CMK (cell line): ENCODE measurements at regions not wholly inside any gene's neighbourhood (a gene's known extent, or its start where the extent isn't known, plus 50 kb on each side); places are given as distances from the start of the nearest gene placed in this dataset.

ENCODE experiments used
- DNase-seq: peaks from one replicate; pipeline ENCODE4 v3.0.0-alpha.2; 2010; ENCODE audit warnings: low read depth

DNA sequence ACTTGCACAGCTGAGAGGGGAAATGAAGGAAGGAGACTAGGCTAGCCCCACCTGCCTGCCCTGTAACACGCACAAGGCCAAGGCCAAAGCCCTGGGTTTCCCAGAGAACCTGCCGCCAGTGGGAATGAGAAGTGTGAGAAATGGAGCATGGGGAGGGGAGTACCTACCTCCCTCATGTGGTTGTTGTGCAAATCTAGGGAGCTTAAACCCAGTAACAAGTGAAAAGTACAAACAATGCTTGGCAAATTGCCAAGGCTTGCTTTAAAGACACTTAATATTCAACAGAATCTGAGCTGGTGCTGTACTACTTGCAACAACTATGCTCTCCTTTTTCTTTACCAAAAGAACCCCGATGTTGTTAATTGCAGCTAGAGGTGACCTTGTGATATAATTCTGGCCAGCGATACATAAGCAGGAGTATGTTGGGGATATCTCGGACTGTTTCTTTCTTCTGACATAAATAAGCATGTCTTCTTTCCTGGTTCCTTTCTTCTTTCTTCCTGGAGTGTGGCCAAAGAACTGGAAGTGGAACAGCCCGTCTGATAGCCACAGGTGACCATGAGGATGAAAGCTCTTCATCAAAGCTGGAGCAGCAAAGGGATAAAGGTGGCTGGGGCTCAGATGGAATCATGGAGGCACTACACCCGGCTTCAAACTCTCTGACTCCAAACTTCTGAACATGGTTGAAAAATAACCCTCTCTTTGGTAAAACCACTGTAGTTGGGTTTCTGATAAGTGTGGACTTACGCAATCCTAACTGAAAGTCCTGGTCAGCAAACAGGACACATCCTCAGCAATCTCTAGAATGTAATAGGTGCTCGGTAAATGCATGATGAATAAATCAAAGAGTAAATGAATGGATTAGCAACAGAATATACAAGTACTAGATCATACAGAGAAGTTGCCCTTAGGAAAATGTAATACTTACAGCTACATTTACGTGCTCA, 207.9 kb downstream of the NUAK1 start:
- no peak for DNase-seq

DNA sequence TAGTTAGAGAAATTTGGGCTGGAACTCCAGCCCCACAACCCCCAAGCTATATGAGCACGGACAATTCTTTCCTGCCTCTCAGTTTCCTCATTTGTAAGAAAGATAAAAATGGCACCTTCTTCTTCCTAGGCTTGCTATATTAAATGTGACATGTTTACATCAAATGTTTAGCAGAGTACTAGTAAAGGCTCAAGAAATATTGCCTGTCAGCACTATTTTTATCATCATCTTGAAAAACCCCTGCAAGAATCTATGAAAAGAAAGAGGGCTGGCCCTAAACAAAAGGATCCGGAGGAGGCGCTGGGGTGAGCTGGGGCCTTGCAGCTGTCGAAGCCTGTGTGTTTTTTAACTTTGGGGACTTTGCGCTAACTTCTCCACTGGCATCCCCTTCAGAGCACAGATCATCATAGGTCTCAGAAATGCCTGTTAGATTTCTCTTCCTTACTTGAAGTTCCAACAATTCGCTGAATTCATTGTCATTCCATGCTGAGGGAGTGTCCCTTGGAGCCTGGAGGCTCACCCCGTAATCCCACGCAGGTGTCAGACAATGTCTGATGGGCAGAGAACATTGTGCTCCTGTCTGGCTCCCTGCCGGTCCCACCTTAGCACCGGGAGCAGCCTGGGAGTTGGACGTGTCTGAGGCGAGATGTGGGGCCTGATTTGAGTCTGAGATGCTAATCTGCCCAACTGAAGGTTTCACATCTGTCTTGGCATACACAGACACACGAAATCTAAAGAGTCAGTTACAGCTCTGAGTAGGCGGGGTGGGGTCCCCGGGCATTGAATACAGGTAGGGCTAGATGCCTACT, 206.8 kb downstream of the NUAK1 start:
- no peak for DNase-seq

DNA sequence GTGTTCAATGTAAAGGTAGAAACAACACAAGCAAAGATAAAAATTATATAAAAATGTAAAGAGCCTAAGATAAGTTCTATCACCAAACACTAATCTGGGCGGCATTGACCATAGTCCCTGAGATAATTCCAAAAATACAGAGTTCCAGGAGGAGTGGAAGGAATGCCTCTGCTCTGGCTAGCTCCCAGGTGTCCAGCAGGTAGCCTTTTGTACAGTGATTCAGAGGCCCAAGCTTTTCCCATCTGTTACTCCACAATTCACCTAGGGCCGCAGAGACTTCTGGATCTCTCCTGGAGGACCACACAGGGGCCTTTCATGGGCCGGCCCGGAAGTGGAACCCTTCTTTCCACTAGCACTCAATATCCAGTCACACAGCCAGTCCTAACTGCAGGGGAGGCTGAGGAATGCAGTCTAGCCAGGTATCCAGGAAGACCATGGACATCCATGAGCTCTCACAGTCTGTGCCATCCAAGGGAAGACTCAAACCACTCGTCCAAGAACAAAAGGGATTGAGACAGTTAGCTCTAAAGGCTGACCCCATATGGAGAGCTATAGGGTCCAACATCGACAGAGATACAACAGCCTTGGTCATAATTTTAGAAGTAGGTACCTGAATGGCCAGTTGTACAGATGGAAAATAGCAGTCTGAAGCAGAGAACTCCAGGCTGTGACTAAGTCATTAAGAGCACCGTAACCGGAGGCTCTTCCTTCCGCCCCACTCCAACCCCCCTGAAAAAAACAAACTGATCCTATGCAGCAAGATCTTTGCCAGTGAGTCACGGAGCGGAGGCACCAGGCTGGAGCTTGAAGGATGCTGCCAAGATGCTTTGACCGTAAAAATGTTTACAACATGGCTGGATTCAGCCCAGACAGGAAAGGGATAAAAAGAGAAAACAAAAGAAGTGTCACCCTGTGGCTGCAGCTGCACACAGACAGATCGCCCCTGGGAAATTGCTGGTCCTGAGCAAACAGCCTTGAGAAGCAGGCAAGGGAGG, 204.8 kb downstream of the NUAK1 start:
- DNase-seq: no peak

DNA sequence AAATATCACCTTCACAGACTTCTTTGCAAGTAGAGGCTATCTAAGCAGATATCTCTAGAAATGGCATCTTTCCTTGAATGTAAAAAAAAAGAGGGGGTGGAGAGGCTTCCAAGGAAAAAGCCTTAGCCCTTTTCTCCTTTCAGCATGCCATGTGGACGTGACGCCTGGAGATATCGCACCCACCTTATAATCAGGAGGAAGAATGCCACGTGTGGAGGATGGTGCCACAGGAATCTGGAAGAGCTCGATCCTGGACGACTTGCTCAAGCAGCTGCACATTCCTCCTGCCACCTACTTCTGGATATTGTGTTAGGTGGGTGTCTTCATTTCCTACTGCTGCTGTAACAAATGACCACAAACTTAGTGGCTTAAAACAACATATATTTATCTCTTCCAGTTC, 203.6 kb downstream of the NUAK1 start:
- DNase-seq: no peak

DNA sequence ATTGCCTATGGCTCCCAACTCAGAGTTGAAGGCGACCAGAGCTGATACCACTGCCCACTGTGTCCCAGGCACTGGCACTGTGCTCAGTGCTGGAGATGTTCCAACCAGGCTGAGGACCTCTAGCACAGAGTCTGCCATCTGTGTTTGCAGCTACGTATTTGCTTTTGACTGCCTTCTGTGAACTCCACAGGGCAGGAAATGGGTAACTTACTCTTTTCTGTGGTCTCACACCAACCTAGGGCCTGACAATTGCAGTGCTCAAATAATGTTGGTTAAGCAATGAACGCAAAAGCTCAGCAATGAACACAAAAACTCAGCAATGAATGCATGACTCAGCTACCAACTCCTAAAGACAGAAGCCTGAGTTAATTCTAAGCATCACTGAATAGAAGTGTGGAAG, 202.8 kb downstream of the NUAK1 start:
- no peak for DNase-seq

DNA sequence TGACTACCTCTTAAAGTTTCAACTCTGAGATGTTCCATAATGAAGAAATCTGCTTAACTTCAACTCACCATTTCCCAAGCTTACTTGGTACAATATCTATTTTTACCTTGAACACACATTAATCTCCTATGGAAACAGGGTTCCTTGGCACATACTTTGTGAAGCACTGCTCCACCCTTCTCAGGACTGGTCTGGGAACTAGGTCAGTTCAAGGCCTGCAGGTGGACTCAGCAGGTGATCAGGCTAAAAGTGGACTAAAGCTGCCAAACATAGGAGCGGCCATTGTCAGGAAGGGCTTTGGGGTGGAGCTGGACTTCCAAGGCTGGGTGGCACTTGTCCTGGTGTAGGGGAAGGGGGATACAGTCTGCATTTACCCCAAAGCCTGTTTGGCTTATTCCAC, 202.3 kb downstream of the NUAK1 start:
- DNase-seq: no peak

DNA sequence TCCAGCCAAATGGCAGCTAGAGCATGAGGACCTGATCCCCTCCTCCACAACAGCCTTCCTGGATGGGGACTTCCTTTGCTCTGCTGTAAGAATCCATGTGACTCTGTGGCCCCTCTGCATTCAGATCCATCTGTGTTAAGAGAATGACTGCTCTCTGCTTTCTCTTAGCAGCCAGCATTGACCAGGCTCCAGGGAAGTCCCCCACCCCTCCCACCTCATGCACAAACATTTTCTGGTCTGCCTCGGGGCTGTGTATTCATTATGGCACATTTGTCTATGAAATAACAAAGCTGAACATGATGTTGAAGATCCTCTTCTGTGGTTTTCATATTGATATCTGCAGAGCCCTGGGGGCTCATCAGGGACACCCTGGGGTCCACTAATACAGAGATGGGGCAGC, 201.7 kb downstream of the NUAK1 start:
- DNase-seq: no peak

DNA sequence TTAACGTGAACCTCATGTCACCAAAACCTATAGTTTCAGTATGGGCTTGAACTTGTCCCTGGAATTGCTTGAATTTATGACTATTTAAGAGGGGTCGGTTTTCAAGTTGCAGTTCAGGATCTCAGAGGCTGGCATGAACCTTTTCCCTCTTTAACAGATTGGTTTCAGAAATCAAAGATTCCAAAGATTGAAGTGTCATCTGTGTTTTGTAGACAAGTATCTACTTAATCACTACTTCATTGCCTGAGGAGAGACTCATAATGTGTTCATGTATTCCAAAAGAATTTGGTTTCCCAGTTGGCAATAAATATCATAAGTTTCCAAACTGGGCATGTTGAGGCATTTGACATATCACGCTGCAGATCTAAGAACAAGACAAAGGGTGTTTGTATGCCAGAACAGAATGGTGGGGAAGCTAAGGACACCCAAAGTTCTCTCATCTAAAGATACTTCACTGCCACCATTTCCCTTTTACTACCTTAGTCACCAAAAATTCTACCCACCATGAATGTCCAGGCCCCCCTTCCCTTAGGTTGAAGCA, 199.5 kb downstream of the NUAK1 start:
- no peak for DNase-seq

DNA sequence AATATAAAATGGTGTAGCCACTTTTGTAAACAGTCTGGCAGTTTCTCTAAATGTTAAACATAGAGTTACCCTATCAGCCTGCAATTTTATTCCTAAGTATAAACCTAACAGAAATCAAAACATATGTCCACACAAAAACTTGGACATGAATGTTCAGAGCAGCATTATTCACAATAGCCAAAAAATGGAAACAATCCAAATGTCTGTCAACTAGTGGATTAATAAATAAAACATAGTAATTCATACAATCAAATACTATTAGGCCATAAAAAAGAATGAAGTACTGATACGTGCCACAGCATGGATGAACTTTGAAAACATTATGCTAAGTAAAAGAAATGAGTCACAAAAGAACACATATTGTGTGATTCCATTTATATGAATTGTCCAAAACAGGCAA, 196.5 kb downstream of the NUAK1 start:
- DNase-seq: no peak

DNA sequence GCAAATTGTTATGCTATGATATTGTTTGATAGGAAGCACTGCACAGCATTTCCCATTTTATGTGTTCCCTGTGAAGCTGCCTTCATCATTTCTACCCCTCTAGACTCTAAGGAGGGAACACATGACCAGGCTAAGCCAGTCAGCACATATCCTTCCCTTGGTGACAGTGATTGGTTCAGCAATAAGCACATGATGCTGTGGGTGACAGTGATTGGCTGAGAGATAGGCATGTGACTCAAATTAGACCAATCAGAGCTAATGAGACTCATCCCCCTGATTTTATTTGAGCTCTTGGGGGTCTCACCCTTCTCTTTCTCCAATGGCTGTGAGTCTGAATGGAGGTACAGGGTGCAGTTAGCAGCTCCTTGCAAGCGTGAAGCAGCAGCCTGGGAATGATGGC, 195.2 kb downstream of the NUAK1 start:
- no peak for DNase-seq

DNA sequence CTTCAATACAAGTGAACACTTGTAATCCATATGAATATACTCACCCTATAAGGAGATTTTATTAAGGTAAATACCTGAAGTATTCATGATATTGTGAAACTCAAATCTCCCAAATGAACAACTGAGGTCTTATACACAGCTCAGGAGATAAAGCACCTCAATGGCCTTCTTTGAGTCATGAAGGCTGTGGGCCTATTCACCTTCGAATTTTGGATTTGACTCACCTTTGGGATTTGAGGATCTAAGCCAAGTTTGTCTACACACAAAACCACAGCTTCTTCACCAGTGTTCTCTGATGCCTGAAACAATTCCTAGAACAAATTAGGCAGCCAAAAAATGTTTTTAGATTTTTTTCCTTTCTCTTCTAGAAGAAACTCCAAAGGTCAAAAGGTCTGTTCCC, 194.1 kb downstream of the NUAK1 start:
- DNase-seq: no peak

DNA sequence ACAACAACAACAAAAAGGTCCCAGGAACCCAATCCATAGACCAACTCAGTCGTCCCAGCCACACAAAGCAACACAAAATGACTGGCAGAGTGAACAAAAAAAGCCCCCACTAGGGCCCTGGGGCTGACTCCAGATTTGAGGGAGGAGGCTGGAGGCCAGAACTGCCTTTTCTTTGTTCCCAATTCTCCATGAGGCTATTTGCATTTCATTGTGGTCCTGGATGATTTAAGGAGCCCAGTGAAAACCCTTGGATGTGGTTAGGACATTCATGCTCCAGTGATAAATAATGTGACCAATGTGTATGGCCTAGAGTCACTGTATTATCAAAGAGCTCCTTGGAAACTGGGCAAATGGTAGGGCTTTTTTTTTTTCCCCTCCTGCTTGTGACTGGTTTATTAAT, 192.9 kb downstream of the NUAK1 start:
- DNase-seq: no peak

DNA sequence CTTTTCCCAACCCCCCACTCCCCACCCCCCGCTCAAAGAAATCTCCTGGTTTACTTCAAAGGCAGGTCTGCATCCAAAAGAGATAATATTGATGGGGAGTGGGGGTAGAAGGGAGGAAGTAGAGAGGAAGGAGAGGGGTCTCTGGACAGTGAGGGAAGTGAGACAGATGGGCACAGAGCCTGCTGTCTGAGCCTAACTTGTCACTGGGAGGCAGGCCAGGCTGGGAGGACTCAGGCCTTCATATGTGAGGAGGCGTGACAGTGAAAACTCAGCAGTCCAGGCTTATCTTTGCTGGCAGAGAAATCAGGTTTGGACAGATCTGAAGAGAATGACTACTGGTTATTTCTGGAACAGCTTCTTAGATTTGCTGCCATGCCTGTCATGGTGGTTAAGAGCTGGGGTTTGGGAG, 192.3 kb downstream of the NUAK1 start:
- peak; percentile 47 for DNase-seq

DNA sequence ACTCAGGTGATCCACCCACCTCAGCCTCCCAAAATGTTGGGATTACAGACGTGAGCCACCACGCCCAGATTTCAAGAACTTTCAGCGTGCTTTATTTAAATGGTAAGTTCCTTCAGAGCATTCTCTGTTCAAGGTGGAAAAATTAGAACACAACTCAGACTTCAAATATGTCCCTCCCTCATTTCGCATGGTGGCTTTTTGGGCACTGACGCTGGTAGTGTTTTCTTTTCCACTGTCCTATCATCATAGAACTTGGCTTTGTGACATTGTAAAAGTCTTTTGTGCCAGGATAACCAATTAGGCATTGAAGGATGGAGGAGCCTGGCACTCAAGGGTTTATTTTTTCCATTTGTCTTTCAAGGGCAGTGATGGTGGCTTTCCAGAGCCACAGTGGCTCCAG, 190.8 kb downstream of the NUAK1 start:
- DNase-seq: no peak

DNA sequence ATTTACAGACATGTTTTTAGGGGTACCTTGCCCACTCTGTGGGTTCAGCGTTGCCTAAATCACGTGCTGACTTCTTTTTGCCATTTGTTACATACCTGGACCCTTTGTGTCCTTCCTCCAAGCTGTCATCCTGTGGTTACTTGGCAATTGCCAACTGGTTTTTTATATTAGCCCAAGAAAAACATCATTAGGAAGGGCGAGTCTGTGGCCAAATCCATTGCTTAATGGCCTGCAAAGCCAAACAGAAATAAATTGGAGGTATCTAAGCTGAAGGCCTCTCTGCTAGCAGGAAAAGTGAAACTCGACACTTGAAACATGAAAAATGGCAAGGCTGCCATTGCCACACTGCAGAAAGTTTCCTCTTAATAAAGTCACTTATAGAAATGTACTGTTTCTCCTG, 190.4 kb downstream of the NUAK1 start:
- DNase-seq: no peak

DNA sequence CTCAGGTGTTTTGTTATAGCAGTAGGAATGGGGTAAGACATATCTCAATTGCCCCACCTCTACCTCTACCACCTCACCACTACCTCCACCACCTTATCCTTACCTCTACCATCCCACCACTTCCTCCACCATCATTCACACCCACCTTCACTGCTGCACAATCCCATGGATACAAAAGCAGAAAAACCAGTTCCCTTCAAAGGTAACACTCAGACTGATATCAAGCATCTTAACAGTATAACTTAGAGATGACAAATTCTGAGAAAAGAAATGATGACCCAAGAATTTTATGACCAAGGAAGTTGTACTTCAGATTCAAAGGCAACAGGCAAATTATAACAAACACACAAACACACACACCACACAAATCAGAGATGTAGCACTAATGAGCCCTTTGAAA, 189.4 kb downstream of the NUAK1 start:
- no peak for DNase-seq

DNA sequence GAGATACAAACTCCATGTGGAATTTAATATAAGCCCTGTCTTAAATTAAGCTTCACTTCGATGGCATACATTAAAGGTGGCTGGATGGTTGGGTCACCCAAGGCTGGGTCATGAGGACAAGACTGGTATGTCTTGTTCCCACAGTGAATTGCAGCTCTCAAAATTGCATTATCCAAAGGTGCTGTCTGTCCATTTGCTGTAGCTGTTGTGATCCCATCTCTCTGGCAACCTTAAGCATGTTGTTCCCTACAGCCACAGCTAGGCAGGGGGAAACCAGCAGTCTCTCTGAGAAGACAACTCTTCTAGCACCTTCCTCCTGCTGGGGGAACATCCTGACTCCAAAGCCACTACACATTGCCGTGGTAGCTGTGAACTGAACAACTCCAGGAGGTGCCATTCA, 187.0 kb downstream of the NUAK1 start:
- DNase-seq: no peak

DNA sequence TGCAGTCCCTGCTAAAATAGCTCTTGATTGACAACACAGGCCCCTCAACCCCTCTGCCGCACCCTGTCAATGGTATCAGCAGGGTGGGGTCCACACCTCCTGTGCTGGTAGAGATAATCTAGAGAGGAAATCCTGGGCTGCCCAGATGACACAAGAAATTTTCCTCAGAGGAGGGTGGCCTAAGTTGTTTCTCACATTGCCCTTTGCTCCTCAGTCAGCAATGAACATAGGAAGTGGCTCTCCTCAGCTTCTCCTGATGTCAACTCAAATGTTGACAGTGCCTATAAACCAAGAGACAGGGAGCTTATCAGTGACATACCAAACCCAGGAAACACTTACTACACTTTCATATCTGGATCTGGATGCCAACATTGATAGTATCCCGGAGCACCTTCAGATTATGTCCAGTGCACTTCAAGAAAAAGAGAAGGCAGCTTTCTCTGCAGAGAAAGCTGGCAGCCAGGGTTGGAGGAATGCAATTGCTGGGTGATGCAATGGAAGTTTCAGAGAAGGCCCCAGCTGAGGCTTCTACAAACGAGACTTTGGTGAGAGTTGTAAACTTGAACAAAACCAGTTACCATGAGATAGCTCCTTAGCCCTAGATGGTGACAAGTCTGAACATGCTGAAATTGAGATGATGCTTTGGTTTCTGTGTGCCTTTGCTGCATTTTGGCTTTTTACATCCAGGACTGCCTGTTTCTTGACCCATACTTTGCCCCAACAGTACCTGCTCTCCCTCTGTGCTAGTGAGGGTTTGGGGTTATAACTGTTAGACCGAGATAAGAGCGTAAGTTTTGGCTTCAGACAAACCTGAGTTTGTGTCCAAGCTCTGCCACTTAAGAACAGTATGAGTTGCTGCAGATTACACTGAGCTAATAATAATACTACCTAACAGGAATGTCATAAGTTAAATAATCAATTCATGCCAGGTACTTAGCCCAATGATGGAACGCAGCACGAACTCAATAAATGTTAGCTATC, 183.5 kb downstream of the NUAK1 start:
- DNase-seq: peak; percentile 31

DNA sequence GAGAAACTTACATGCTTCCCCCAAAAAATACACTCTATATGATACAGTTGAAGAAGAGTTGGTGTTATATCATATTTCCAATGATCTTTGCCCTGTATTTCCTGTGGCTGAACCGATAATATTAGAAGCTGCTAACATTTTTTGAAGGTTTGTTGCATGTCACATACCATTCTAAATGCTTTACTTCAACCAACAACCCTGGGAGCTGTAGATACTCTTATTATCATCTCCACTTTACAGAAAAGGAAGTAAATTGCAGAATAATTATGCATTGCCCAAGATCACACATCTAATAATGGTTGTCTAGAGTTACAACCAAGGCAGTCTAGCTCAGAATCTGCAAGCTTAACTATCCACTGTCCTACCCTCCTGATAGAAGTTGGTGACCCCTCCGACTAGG, 182.8 kb downstream of the NUAK1 start:
- DNase-seq: no peak

DNA sequence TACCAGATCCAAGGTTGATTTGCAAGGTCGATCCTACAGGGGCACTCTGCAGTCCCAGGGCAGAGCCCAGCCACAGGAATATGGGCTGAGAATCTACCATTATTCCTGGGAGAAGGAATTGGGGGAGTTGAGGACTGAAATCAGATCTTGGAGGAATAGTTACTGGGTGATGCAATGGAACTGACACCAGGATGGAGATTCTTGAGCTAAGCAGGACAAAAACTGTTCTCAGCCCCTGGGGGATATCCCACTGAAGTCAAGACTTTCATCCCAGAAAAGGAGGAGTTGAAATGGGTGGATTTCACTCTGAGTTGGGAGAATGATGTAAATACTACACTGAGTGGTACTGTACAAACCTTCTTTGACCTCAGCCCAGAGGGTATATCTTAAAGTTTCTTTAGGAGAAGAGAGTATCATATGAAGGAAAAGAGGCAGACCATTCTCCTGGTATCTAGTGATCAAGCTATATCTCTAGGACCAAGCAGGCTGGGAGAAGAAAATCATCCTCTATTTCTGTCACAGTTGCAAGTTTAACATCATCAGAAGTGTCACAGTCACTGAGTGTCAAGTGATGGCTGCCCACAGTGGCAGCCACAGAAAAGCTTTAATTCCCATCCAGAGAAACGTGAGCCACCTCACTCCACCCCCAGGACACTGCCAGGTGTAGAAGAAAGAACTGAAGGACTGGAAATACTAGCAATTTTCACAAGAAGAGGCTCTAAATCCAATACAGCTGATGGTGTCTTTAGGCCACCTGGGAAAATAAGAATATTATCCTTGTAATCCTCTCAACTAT, 181.9 kb downstream of the NUAK1 start:
- no peak for DNase-seq
